Testis (tissue), 2 donors: ENCODE measurements at regions not wholly inside any gene's neighbourhood (a gene's known extent, or its start where the extent isn't known, plus 50 kb on each side); places are given as distances from the start of the nearest gene placed in this dataset.
"Not testable (repeated sequence)": the region's sequence is repeated elsewhere in the genome, so short reads cannot be mapped to it uniquely, and the experiment has no call there.

Experiments
- DNase-seq: peaks from one replicate; pipeline ENCODE4 v3.0.0-alpha.2; 2019
- H3K27ac ChIP-seq, 2 donors: fragments of 200-600 bp; sonication (generic); one replicate each; pipeline ENCODE4 v1.5.1; 2019
- H3K27me3 ChIP-seq: fragments of 200-600 bp; sonication (generic); one replicate; pipeline ENCODE4 v1.5.1; 2019
- H3K36me3 ChIP-seq: fragments of 200-600 bp; sonication (generic); one replicate; pipeline ENCODE4 v1.5.1; 2017; ENCODE audit warnings: low read depth; ENCODE audit errors: missing control alignments
- H3K4me1 ChIP-seq: fragments of 200-600 bp; sonication (generic); one replicate; pipeline ENCODE4 v1.5.1; 2019
- H3K4me3 ChIP-seq, 2 donors: fragments of 200-600 bp; sonication (generic); one replicate each; pipeline ENCODE4 v1.5.1; 2017 to 2019
- H3K9me3 ChIP-seq: fragments of 200-600 bp; sonication (generic); one replicate; pipeline ENCODE4 v1.5.1; 2017
- POLR2A ChIP-seq: fragments of 450-650 bp; IDR thresholded peaks from one replicate; pipeline ENCODE4 v1.6.1; 2017; ENCODE audit warnings: antibody characterized with exemption, mild to moderate bottlenecking, moderate library complexity
- WGBS, 2 donors: methylation state at CpG; one replicate each; pipeline ENCODE4 v1.1.5; 2018; 5-methylcytosine and 5-hydroxymethylcytosine counted together
- intact Hi-C: fragments of 100-400 bp; cut with DNase I; formaldehyde crosslinking; loops from one replicate; pipeline ENCODE4 v1.15.1; 2023; ENCODE audit warnings: low total_unique reads
- TF ChIP-seq, protein P1 (sequence below), 3 experiments: fragments of 450-650 bp in 2 of 3; fragments of 200-600 bp in 1 of 3; sonication (generic) in 1 of 3; IDR thresholded peaks; one replicate each; pipeline ENCODE4 v1.5.1; 2016 to 2019; ENCODE audit warnings: antibody characterized with exemption in 3 of 3, mild to moderate bottlenecking in 2 of 3, moderate library complexity in 1 of 3

DNA sequence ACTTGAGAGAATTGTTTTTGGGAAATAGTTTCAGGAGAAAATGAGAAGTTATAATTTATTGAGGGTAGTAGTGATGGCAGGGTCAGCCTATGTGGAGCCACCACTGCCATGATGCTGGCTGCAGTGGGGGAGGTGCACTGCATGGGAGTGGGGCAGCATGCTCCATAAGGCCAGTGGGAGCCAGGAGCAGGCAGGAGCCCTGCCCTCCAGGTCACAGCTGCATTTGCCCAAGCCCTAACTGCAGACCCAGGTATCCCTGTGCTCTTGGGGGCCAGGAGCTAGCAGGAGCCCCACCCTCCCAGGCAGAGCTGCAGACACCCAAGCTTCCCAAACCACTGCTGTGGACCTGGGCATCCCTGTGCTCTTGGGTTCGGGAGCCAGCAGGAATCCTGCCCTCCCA lies 757.3 kb upstream of the CRIM1 start:
- intact Hi-C loops: no loop called here
- TF ChIP-seq, protein P1, sequence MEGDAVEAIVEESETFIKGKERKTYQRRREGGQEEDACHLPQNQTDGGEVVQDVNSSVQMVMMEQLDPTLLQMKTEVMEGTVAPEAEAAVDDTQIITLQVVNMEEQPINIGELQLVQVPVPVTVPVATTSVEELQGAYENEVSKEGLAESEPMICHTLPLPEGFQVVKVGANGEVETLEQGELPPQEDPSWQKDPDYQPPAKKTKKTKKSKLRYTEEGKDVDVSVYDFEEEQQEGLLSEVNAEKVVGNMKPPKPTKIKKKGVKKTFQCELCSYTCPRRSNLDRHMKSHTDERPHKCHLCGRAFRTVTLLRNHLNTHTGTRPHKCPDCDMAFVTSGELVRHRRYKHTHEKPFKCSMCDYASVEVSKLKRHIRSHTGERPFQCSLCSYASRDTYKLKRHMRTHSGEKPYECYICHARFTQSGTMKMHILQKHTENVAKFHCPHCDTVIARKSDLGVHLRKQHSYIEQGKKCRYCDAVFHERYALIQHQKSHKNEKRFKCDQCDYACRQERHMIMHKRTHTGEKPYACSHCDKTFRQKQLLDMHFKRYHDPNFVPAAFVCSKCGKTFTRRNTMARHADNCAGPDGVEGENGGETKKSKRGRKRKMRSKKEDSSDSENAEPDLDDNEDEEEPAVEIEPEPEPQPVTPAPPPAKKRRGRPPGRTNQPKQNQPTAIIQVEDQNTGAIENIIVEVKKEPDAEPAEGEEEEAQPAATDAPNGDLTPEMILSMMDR (IDR thresholded peaks at IDR 0.05): no peak
- no peak for TF ChIP-seq POLR2A
- Histone ChIP-seq H3K9me3 (no peaks in the 10 kb centered on the region), H3K4me1 (no peaks in the 10 kb centered on the region), H3K27me3 (no peaks in the 10 kb centered on the region), H3K36me3 (no peaks in the 10 kb centered on the region), H3K4me3 (no peak overlapping the region), H3K27ac (no peak overlapping the region)
- no CpG with 5 or more reads among the region's 1 CpG for WGBS, 2 donors
- no peak for DNase-seq

DNA sequence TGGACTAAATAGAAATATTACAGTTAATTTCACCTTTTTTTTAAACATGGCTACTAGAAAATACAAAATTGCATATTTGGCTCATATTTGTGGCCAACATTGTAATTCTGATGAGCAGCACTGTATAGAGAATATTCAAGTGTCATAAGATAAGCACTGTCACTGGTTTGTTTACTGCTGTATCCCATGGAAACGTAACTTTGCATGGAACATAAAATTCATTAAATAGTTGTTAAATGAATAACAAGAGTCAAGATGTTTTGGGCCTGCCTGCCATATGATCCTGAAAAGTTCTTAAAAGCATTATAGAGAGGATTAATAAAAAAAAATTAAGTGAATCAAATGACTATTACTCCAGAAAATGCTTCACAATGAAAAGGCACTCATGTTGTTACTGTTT lies 763.7 kb upstream of the CRIM1 start:
- DNase-seq: no peak
- Histone ChIP-seq H3K9me3 (no peaks in the 10 kb centered on the region), H3K4me1 (no peaks in the 10 kb centered on the region), H3K4me3 (no peak overlapping the region), H3K27ac (no peak overlapping the region), H3K36me3 (no peaks in the 10 kb centered on the region), H3K27me3 (no peaks in the 10 kb centered on the region)
- TF ChIP-seq POLR2A: no peak
- TF ChIP-seq, protein P1 (IDR thresholded peaks at IDR 0.05): no peak
- 78 to 92% methylated on average over 1 of the region's 1 CpG for WGBS, 2 donors
- intact Hi-C loops: no loop called here

DNA sequence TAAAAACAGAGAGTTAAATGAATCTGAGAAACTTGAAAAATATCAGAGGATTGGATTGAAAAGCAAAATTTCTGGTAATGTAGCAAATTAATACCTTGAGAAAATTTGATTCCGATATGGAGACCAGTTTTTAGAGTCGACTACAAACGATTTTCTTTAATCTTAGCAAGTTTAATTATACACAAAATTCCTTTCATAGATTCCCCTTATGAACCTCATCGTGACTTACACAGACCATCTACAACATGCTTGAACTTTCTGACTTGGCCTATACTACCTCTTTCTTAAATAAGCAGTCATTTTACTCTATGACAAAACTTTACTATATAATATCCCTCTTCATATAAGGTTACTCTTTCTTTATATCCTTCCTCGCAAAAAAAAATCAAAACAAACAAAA lies 769.6 kb upstream of the CRIM1 start:
- H3K4me3 ChIP-seq: no peak overlapping the region
- no peaks in the 10 kb centered on the region for H3K36me3 ChIP-seq
- intact Hi-C loops: no loop called here
- DNase-seq: no peak
- H3K27me3 ChIP-seq: no peaks in the 10 kb centered on the region
- TF ChIP-seq POLR2A: no peak
- TF ChIP-seq, protein P1 (IDR thresholded peaks at IDR 0.05): no peak
- H3K27ac ChIP-seq: no peak overlapping the region
- no peaks in the 10 kb centered on the region for H3K9me3 ChIP-seq
- 82 to 84% methylated on average over 5 of the region's 5 CpGs for WGBS, 2 donors
- H3K4me1 ChIP-seq: no peaks in the 10 kb centered on the region

DNA sequence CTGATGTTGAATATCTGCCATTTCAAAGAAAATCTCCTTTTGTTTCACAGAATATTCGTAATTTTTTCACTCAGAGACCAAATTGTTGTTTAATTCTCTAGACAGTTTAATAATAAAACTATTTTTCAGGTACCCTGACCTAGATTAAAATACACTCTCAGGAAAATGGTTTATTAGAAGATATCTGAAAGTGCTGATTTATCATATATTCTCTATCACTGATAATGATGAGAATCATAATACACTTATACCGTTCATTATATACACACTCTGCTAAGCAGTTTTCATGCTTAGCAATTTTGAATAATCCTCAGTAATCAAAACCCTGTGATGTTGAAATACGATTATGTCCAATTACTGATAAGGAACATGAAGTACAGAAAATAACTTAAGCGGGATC lies 772.9 kb upstream of the CRIM1 start:
- TF ChIP-seq, protein P1 (IDR thresholded peaks at IDR 0.05): no peak
- TF ChIP-seq POLR2A: no peak
- intact Hi-C loops: no loop called here
- WGBS, 2 donors: 81 to 87% methylated on average over 4 of the region's 4 CpGs
- no peak overlapping the region for H3K4me3 ChIP-seq
- H3K9me3 ChIP-seq: no peaks in the 10 kb centered on the region
- H3K36me3 ChIP-seq: no peaks in the 10 kb centered on the region
- no peak for DNase-seq
- no peaks in the 10 kb centered on the region for H3K27me3 ChIP-seq
- H3K4me1 ChIP-seq: no peaks in the 10 kb centered on the region
- no peak overlapping the region for H3K27ac ChIP-seq

DNA sequence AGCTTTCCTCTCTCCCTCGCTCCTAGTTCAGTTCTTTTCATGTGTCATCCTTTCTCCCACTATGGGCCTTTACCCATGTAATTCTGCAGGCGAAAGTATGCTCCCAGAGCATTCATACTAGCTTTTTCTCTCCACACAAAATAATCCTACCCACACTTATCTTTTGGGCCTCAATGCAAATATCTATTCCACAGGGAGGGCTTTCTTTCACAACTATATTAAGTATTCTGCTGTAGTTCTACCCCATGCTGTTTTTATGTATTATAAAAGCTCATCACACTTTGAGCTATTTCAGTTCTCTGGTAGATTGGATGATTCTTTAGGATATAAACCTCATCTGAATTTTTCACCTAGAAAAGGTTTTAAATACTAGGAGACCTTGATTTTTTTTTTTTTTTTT lies 774.6 kb upstream of the CRIM1 start:
- Histone ChIP-seq H3K4me1 (no peaks in the 10 kb centered on the region), H3K27me3 (no peaks in the 10 kb centered on the region), H3K27ac (no peak overlapping the region), H3K36me3 (no peaks in the 10 kb centered on the region), H3K4me3 (no peak overlapping the region), H3K9me3 (no peaks in the 10 kb centered on the region)
- TF ChIP-seq, protein P1 (IDR thresholded peaks at IDR 0.05): no peak
- TF ChIP-seq POLR2A: no peak
- 83 to 97% methylated on average over 2 of the region's 2 CpGs for WGBS, 2 donors
- intact Hi-C loops: no loop called here
- DNase-seq: no peak

DNA sequence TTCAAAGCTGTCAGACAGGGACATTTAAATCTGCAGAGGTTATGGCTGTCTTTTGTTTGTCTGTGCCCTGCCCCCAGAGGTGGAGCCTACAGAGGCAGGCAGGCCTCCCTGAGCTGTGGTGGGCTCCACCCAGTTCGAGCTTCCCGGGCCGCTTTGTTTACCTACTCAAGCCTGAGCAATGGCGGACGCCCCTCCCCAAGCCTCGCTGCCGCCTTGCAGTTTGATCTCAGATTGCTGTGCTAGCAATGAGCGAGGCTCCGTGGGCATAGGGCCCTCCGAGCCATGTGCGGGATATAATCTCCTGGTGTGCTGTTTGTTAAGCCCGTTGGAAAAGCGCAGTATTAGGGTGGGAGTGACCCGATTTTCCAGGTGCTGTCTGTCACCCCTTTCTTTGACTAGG lies 787.0 kb upstream of the CRIM1 start:
- H3K4me1 ChIP-seq, DNase-seq, H3K4me3 ChIP-seq, H3K27ac ChIP-seq, H3K9me3 ChIP-seq, H3K36me3 ChIP-seq, intact Hi-C loops, H3K27me3 ChIP-seq: not testable (repeated sequence)
- 78 to 89% methylated on average over 11 to 14 of the region's 14 CpGs for WGBS, 2 donors
